ENCODE measurements at regions not wholly inside any gene's neighbourhood (a gene's known extent, or its start where the extent isn't known, plus 50 kb on each side); places are given as distances from the start of the nearest gene placed in this dataset.

- TF ChIP-seq POLR2A (IDR thresholded peaks at IDR 0.05) (no peak), CTCF (IDR thresholded peaks at IDR 0.05) (no peak)
- H3K4me3 ChIP-seq (ENCODE audit: low read depth, poor library complexity, severe bottlenecking): no peak overlapping the region
- WGBS, 2 donors: 26 to 29% methylated on average over 24 of the region's 24 CpGs
- no peak for DNase-seq (ENCODE audit: low spot score in 2 of 2)
- intact Hi-C loops (cut with DNase I; ENCODE audit: low total_unique reads): no loop called here
Measured at GRCh38 chr17:79325709-79326430, 251.2 kb downstream of the ENGASE start.

- no peak for DNase-seq (ENCODE audit: low spot score in 2 of 2)
- TF ChIP-seq POLR2A (IDR thresholded peaks at IDR 0.05) (no peak), CTCF (IDR thresholded peaks at IDR 0.05) (no peak)
- H3K4me3 ChIP-seq (ENCODE audit: low read depth, poor library complexity, severe bottlenecking): no peak overlapping the region
- WGBS, 2 donors: 43 to 59% methylated on average over 1 to 5 of the region's 5 CpGs
- intact Hi-C loops (cut with DNase I; ENCODE audit: low total_unique reads): no loop called here
Measured at GRCh38 chr17:79324194-79324593, 249.6 kb downstream of the ENGASE start.

- intact Hi-C loops (cut with DNase I; ENCODE audit: low total_unique reads): no loop called here
- no peak overlapping the region for H3K4me3 ChIP-seq (ENCODE audit: low read depth, poor library complexity, severe bottlenecking)
- TF ChIP-seq POLR2A (IDR thresholded peaks at IDR 0.05): no peak
- TF ChIP-seq CTCF (IDR thresholded peaks at IDR 0.05): no peak
- DNase-seq (ENCODE audit: low spot score in 2 of 2): no peak
- 78% methylated on average over 10 of the region's 10 CpGs for WGBS, 2 donors
Measured at GRCh38 chr17:79323566-79323965, 248.9 kb downstream of the ENGASE start.

GRCh38 chr17:79322211-79323123 lies 247.8 kb downstream of the ENGASE start:
- 69 to 78% methylated on average over 14 of the region's 14 CpGs for WGBS, 2 donors
- DNase-seq (ENCODE audit: low spot score in 2 of 2): no peak
- no peak overlapping the region for H3K4me3 ChIP-seq (ENCODE audit: low read depth, poor library complexity, severe bottlenecking)
- TF ChIP-seq POLR2A (IDR thresholded peaks at IDR 0.05): no peak
- TF ChIP-seq CTCF (IDR thresholded peaks at IDR 0.05): no peak
- intact Hi-C loops (cut with DNase I; ENCODE audit: low total_unique reads): no loop called here

GRCh38 chr17:79320331-79320730 lies 245.7 kb downstream of the ENGASE start:
- WGBS, 2 donors: 56 to 65% methylated on average over 7 of the region's 7 CpGs
- no peak for TF ChIP-seq CTCF (IDR thresholded peaks at IDR 0.05)
- no peak for TF ChIP-seq POLR2A (IDR thresholded peaks at IDR 0.05)
- intact Hi-C loops (cut with DNase I; ENCODE audit: low total_unique reads): no loop called here

More at GRCh38 chr17:79320331-79320730, 245.7 kb downstream of the ENGASE start:
- DNase-seq (ENCODE audit: low spot score in 2 of 2): no peak
- H3K4me3 ChIP-seq (ENCODE audit: low read depth, poor library complexity, severe bottlenecking): no peak overlapping the region
